A549 (cell line): ENCODE measurements at regions not wholly inside any gene's neighbourhood (a gene's known extent, or its start where the extent isn't known, plus 50 kb on each side); places are given as distances from the start of the nearest gene placed in this dataset.

Experiments used
- ATAC-seq, 2 experiments: fragments of 200-7000 bp in 1 of 2; fragments of >200 bp in 1 of 2; cut with Nextera tagmentation in 1 of 2; cut with Tn5 transposase in 1 of 2; 3 replicates each; pipeline versions ENCODE4 v1.8.0 to v1.9.1; 2018 to 2020; ENCODE audit warnings: mild to moderate bottlenecking in 1 of 2, moderate library complexity in 1 of 2
- CTCF ChIA-PET: fragments of 300-600 bp; sonication (Branson Sonifier 250); formaldehyde crosslinking; extraction: SDS; loops from one replicate; lab custom pipeline; 2021; ENCODE audit warnings: antibody characterized with exemption, inconsistent platforms; lab: Yijun Ruan, JAX
- POLR2A ChIA-PET: fragments of 350-600 bp; formaldehyde crosslinking; extraction: SDS; loops from one replicate; lab custom pipeline; 2021; ENCODE audit warnings: antibody characterized with exemption, inconsistent platforms; lab: Yijun Ruan, JAX
- DNase-seq, 2 experiments: peaks; one replicate each; pipeline versions ENCODE4 v3.0.0 to v3.0.0-alpha.2; 2011 to 2016; ENCODE audit warnings: low read depth in 1 of 2, low spot score in 1 of 2
- FAIRE-seq: peaks from 2 replicates; lab custom pipeline; 2011; peaks lifted over from hg19 to GRCh38; lab: Jason Lieb, UNC
- H3K27ac ChIP-seq, 2 experiments: fragments of >200 bp; sonication (Bioruptor Twin); formaldehyde crosslinking; 3 replicates each; pipeline ENCODE4 v1.5.1; 2016 to 2017
- H3K4me1 ChIP-seq: fragments of >200 bp; sonication (Bioruptor Twin); formaldehyde crosslinking; 3 replicates; pipeline ENCODE4 v1.6.1; 2016
- H3K4me2 ChIP-seq: fragments of >200 bp; sonication (Bioruptor Twin); formaldehyde crosslinking; 3 replicates; pipeline ENCODE4 v1.6.1; 2016
- H3K4me3 ChIP-seq: fragments of >200 bp; sonication (Bioruptor Twin); formaldehyde crosslinking; 3 replicates; pipeline ENCODE4 v1.5.1; 2016
- H3K9me3 ChIP-seq: fragments of >200 bp; sonication (Bioruptor Twin); formaldehyde crosslinking; 3 replicates; pipeline ENCODE4 v1.6.1; 2016
- BCL3 ChIP-seq: fragments of >200 bp; sonication (Bioruptor Twin); formaldehyde crosslinking; IDR thresholded peaks from 3 replicates; pipeline ENCODE4 v1.6.1; 2016
- CBX2 ChIP-seq: fragments of 200-600 bp; sonication (generic); IDR thresholded peaks from 2 replicates; pipeline ENCODE4 v1.6.1; 2016; ENCODE audit warnings: low read depth, mild to moderate bottlenecking, borderline replicate concordance
- CTCF ChIP-seq: fragments of >200 bp; sonication (Bioruptor Twin); formaldehyde crosslinking; IDR thresholded peaks from 3 replicates; pipeline ENCODE4 v1.5.1; 2016
- EHF ChIP-seq: fragments of 250-450 bp; sonication (Bioruptor Pico); IDR thresholded peaks from 2 replicates; pipeline ENCODE4 v1.5.0; 2020; ENCODE audit warnings: mild to moderate bottlenecking
- EHMT2 ChIP-seq: fragments of 200-600 bp; sonication (generic); IDR thresholded peaks from 2 replicates; pipeline ENCODE4 v1.6.1; 2016; ENCODE audit warnings: antibody characterized with exemption, low read depth, mild to moderate bottlenecking, moderate library complexity
- FOSB ChIP-seq: fragments of 250-450 bp; sonication (Bioruptor Pico); IDR thresholded peaks from 2 replicates; pipeline ENCODE4 v1.5.0; 2020; ENCODE audit warnings: mild to moderate bottlenecking, moderate library complexity
- FOXS1 ChIP-seq: fragments of 250-450 bp; sonication (Bioruptor Pico); IDR thresholded peaks from 2 replicates; pipeline ENCODE4 v1.5.0; 2020; ENCODE audit warnings: mild to moderate bottlenecking, moderate library complexity
- GATA3 ChIP-seq: IDR thresholded peaks from 2 replicates; pipeline ENCODE4 v1.6.1; 2012; ENCODE audit warnings: borderline replicate concordance
- HES2 ChIP-seq: fragments of >200 bp; sonication (Bioruptor Twin); formaldehyde crosslinking; IDR thresholded peaks from 2 replicates; pipeline ENCODE4 v1.6.1; 2016
- HEYL ChIP-seq: fragments of 250-450 bp; sonication (Bioruptor Pico); IDR thresholded peaks from 2 replicates; pipeline ENCODE4 v1.8.0; 2021; ENCODE audit warnings: mild to moderate bottlenecking, moderate library complexity
- HMGXB4 ChIP-seq: fragments of 250-450 bp; sonication (Bioruptor Pico); IDR thresholded peaks from 2 replicates; pipeline ENCODE4 v1.5.0; 2021; ENCODE audit warnings: mild to moderate bottlenecking, moderate library complexity, borderline replicate concordance
- HOXB13 ChIP-seq: fragments of 250-450 bp; sonication (Bioruptor Pico); IDR thresholded peaks from 2 replicates; pipeline ENCODE4 v1.5.0; 2020; ENCODE audit warnings: low read depth, mild to moderate bottlenecking, moderate library complexity
- HOXB5 ChIP-seq: fragments of 250-450 bp; sonication (Bioruptor Pico); IDR thresholded peaks from 2 replicates; pipeline ENCODE4 v1.5.0; 2020; ENCODE audit warnings: mild to moderate bottlenecking, moderate library complexity
- MAZ ChIP-seq: fragments of 150-350 bp; IDR thresholded peaks from 2 replicates; pipeline ENCODE4 v1.6.1; 2014; ENCODE audit warnings: antibody characterized with exemption, low read depth, low read length, borderline replicate concordance
- PBX3 ChIP-seq: IDR thresholded peaks from 2 replicates; pipeline ENCODE4 v1.6.1; 2012
- RARB ChIP-seq: fragments of 250-450 bp; sonication (Bioruptor Pico); IDR thresholded peaks from 2 replicates; pipeline ENCODE4 v1.8.0; 2021; ENCODE audit warnings: mild to moderate bottlenecking, moderate library complexity
- RFX5 ChIP-seq: fragments of 450-650 bp; IDR thresholded peaks from 2 replicates; pipeline ENCODE4 v1.7.1; 2014; ENCODE audit warnings: antibody characterized with exemption, mild to moderate bottlenecking, moderate library complexity
- SREBF2 ChIP-seq: fragments of 450-650 bp; IDR thresholded peaks from 2 replicates; pipeline ENCODE4 v1.6.1; 2014; ENCODE audit warnings: mild to moderate bottlenecking, moderate library complexity
- TFCP2L1 ChIP-seq: fragments of 250-450 bp; sonication (Bioruptor Pico); IDR thresholded peaks from 2 replicates; pipeline ENCODE4 v1.5.0; 2021; ENCODE audit warnings: mild to moderate bottlenecking
- USF2 ChIP-seq: fragments of 450-650 bp; IDR thresholded peaks from 2 replicates; pipeline ENCODE4 v1.6.1; 2014; ENCODE audit warnings: antibody characterized with exemption
- ZNF302 ChIP-seq: fragments of 250-450 bp; sonication (Bioruptor Pico); IDR thresholded peaks from 2 replicates; pipeline ENCODE4 v1.9.0; 2021; ENCODE audit warnings: inconsistent platforms, mild to moderate bottlenecking, moderate library complexity
- WGBS: methylation state at CpG from one replicate; pipeline ENCODE4 v1.1.6; 2017; ENCODE audit errors: missing lambda C conversion rate; 5-methylcytosine and 5-hydroxymethylcytosine counted together

- no peak for TF ChIP-seq BCL3
- TF ChIP-seq RFX5: no peak
- no peak for TF ChIP-seq CBX2
Measured at GRCh38 chr16:11452298-11452697, 107.0 kb downstream of the RMI2 start (continued).

GRCh38 chr16:11452746-11453389 is 107.6 kb downstream of the RMI2 start:
- Histone ChIP-seq H3K9me3 (no peaks in the 10 kb centered on the region), H3K27ac (no peak overlapping the region), H3K4me3 (no peak overlapping the region), H3K4me1 (no peaks in the 10 kb centered on the region), H3K4me2 (no peak overlapping the region)
- ChIA-PET CTCF (interaction anchor here (0.9 to 1.3 kb wide), 2 partner anchors 247 to 345 kb away, joined by 3 read pairs; no protein-coding TSS in a partner anchor), POLR2A (no interaction called here)
- FAIRE-seq (no peak), DNase-seq (no peak), ATAC-seq (no peak)
- no peak for TF ChIP-seq HOXB13 (CRISPR knock-in tag)
- WGBS: 67% methylated on average over 5 of the region's 5 CpGs

GRCh38 chr16:11456741-11457140 is 111.5 kb downstream of the RMI2 start:
- no peaks in the 10 kb centered on the region for H3K4me1 ChIP-seq
- WGBS: 88% methylated on average over 10 of the region's 10 CpGs
- no peak for FAIRE-seq
- H3K4me2 ChIP-seq: no peak overlapping the region
- no peak for TF ChIP-seq MAZ
- TF ChIP-seq HES2: no peak
- TF ChIP-seq HEYL (CRISPR knock-in tag): no peak
- no peak for TF ChIP-seq FOSB (CRISPR knock-in tag)
- TF ChIP-seq FOXS1 (CRISPR knock-in tag): no peak
- no peak for TF ChIP-seq EHMT2
- no peak for TF ChIP-seq GATA3
- TF ChIP-seq HMGXB4: no peak
- no peak for TF ChIP-seq USF2
- TF ChIP-seq SREBF2: no peak
- no peak for TF ChIP-seq ZNF302 (CRISPR knock-in tag)
- no peak for TF ChIP-seq RARB
- no peak for TF ChIP-seq TFCP2L1
- no peak for TF ChIP-seq BCL3
- no peak for TF ChIP-seq HOXB5 (CRISPR knock-in tag)
- TF ChIP-seq PBX3: no peak
- no peak for TF ChIP-seq CTCF
- TF ChIP-seq EHF (CRISPR knock-in tag): no peak
- DNase-seq: no peak
- no peak overlapping the region for H3K27ac ChIP-seq
- CTCF ChIA-PET: no interaction called here
- POLR2A ChIA-PET: no interaction called here
- no peak for ATAC-seq
- H3K9me3 ChIP-seq: no peaks in the 10 kb centered on the region
- H3K4me3 ChIP-seq: no peak overlapping the region
